ENCODE measurements at regions not wholly inside any gene's neighbourhood (a gene's known extent, or its start where the extent isn't known, plus 50 kb on each side); places are given as distances from the start of the nearest gene placed in this dataset.

- TF ChIP-seq SIN3A (IDR thresholded peaks at IDR 0.05; ENCODE audit: borderline replicate concordance, insufficient read depth, low read length) (no peak), FOXP2 (optimal IDR thresholded peaks at IDR 0.05; ENCODE audit: borderline replicate concordance, extremely low read depth, extremely low read length, insufficient read depth) (no peak), REST (IDR thresholded peaks at IDR 0.05; ENCODE audit: insufficient read depth in 1 of 2, low read depth in 2 of 2, low read length in 2 of 2) (no peak), POLR2AphosphoS5 (IDR thresholded peaks at IDR 0.05; ENCODE audit: low read depth, low read length) (no peak), TAF1 (IDR thresholded peaks at IDR 0.05; ENCODE audit: borderline replicate concordance, insufficient read depth, low read length) (no peak)
Observed at GRCh38 chr6:14977747-14978382, 268.0 kb upstream of the JARID2 start.

- TF ChIP-seq SIN3A (IDR thresholded peaks at IDR 0.05; ENCODE audit: borderline replicate concordance, insufficient read depth, low read length) (no peak), TAF1 (IDR thresholded peaks at IDR 0.05; ENCODE audit: borderline replicate concordance, insufficient read depth, low read length) (no peak), POLR2AphosphoS5 (IDR thresholded peaks at IDR 0.05; ENCODE audit: low read depth, low read length) (no peak), FOXP2 (optimal IDR thresholded peaks at IDR 0.05; ENCODE audit: borderline replicate concordance, extremely low read depth, extremely low read length, insufficient read depth) (no peak), REST (IDR thresholded peaks at IDR 0.05; ENCODE audit: insufficient read depth in 1 of 2, low read depth in 2 of 2, low read length in 2 of 2) (no peak)
Observed at GRCh38 chr6:14981960-14982359, 263.9 kb upstream of the JARID2 start.

GRCh38 chr6:14983599-14984518, 262.0 kb upstream of the JARID2 start:
- no peak for TF ChIP-seq SIN3A (IDR thresholded peaks at IDR 0.05; ENCODE audit: borderline replicate concordance, insufficient read depth, low read length)
- no peak for TF ChIP-seq REST (IDR thresholded peaks at IDR 0.05; ENCODE audit: insufficient read depth in 1 of 2, low read depth in 2 of 2, low read length in 2 of 2)
- no peak for TF ChIP-seq POLR2AphosphoS5 (IDR thresholded peaks at IDR 0.05; ENCODE audit: low read depth, low read length)
- TF ChIP-seq FOXP2 (optimal IDR thresholded peaks at IDR 0.05; ENCODE audit: borderline replicate concordance, extremely low read depth, extremely low read length, insufficient read depth): no peak
- no peak for TF ChIP-seq TAF1 (IDR thresholded peaks at IDR 0.05; ENCODE audit: borderline replicate concordance, insufficient read depth, low read length)

- TF ChIP-seq SIN3A (IDR thresholded peaks at IDR 0.05; ENCODE audit: borderline replicate concordance, insufficient read depth, low read length): no peak
- no peak for TF ChIP-seq REST (IDR thresholded peaks at IDR 0.05; ENCODE audit: insufficient read depth in 1 of 2, low read depth in 2 of 2, low read length in 2 of 2)
- no peak for TF ChIP-seq POLR2AphosphoS5 (IDR thresholded peaks at IDR 0.05; ENCODE audit: low read depth, low read length)
- no peak for TF ChIP-seq TAF1 (IDR thresholded peaks at IDR 0.05; ENCODE audit: borderline replicate concordance, insufficient read depth, low read length)
- no peak for TF ChIP-seq FOXP2 (optimal IDR thresholded peaks at IDR 0.05; ENCODE audit: borderline replicate concordance, extremely low read depth, extremely low read length, insufficient read depth)
Observed at GRCh38 chr6:14984519-14984853, 261.4 kb upstream of the JARID2 start.
